NCI-H1694 treated with DMSO at 0.1 percent for 48 hours (cell line): ENCODE measurements at regions not wholly inside any gene's neighbourhood (a gene's known extent, or its start where the extent isn't known, plus 50 kb on each side); places are given as distances from the start of the nearest gene placed in this dataset.
"Not testable (repeated sequence)": the region's sequence is repeated elsewhere in the genome, so short reads cannot be mapped to it uniquely, and the experiment has no call there.

ENCODE experiments used
- DNase-seq: peaks from one replicate; lab custom pipeline; 2025; lab: John Stamatoyannopoulos, UW

DNA sequence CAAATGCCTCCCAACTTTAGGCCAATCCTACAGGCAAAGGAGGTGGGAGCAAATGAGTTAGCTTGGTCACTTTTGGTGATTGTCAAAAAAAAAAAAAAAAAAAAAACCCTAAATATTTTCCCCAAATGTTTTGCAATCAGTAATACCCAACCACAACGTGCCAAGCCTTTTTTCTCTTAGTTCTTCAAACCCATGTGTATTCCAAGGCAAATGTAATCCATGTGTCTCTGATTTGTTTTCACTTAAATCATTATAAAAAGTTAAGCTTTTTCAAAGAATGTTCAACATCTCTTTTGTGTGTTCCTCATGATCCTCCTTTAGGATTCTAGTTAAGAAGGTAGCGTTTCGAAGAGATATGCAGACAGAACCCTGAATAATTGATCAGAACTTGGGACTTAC is 328.4 kb downstream of the PAPSS1 start:
- no peak for DNase-seq

DNA sequence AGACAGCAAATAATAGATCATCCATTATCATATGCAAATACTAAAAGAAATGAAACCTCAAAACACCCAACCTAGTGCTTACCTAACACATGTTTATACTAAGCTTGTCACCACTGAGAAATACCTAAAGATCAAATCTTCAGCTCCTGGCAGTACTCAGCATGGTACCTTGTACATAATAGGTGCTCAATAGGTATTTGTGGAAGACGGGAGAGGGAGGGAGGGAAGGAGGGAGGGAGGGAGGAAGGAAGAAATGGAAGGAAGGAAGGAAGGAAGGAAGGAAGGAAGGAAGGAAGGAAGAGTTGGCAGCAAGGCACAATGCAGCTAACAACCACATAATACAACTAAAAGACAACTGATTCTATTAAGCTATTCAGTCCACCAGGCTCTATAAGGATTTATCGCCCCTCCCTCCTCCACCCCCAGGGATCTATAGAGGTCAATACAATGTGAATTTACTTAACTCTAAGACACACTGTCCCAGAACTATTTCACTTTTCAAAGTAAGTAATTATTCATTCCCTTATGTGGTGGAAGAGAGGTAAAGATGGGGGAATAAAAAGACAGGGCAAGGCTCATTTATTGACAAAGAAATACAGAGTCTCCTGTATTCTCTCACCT is 328.9 kb downstream of the PAPSS1 start:
- DNase-seq: no peak

DNA sequence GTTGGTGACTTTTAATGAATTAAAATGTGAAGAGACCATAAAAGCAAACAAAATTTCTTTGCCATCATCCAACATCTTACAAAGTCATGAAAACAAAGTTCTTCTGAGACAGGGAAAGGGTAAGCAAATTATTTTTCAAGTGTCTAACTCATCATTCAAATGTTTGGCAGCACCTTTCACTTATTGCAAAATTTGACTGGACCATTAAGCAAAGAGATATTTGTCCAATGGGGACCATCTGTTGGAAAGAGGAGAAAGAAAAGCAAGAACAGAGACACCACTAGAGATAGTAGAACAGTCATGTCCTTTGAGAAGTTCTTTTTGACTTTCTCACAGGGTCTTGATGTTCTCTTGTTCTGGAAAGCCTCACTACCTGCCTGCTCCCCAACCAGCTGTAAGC is 330.1 kb downstream of the PAPSS1 start:
- no peak for DNase-seq

DNA sequence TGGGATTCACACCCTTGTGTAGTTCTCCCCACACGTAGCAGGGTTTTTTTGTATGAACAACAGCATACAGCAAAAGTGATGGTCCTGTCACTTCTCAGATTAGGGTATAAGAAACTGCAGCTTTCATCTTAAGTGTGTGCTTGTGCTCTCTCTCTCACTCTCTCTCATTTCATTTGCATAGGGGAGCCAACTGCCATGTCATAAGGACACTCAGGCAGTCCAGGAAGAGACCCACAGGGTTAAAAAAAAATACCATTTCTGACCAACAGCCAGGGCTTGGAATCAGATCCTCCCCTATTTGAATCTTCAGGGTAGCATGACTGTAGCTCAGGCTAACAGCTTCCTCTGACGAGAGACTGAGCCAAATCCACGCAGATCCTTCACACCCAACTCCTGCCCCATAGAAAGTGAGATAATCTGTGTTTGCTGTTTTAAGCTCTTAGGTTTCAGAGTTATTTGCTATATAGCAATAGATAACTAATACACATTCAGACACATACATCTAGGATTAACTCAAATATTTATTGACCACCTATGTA is 331.2 kb downstream of the PAPSS1 start:
- no peak for DNase-seq

DNA sequence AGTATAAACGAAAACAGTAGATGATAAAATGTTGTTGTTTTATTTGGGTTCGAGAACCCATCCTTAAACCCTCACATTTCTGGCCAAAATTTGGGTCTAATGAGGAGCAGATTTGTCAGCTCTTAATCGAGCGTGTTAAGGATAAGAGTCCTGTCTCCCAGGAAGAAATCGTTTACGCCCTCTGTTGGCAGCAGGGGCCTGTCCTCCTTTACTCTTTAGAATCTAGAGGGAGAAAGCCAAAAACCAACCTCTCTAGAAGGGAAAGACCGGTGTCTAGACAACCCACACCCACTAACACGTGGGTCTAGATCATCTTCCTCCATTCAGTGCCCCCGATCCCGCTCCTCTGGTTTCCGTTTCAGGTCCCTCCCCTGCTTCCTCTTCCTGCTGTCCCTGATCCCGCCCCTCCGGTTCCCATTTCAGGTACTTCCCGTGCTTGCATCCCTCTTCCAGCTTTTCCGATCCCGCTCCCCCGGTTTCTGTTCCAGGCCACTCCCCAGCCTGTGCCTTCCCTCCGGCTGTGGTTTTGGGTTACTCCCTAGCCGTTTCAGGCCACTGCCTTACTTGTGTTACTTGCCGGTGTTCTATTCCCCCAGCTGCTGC is 339.1 kb downstream of the PAPSS1 start:
- DNase-seq: peak; percentile 1

DNA sequence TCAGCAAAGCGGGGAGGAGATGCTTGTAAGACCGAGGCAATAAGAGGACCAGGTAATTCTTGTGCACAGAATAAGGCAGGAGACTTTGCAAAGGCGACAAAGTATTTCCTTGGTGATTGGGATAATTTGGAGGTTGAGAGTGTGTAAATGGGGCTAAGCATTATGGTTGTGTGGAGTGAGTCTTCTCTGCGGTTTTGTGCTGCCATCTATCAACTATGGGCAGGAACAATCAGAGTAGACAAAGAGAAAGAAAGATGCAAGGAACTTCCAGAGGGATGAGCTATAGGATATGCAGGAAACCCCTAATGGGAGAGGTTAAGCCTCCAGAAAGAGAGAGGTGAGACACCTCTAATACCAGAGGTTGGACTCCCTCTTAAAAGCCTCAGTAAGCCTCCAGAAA is 339.8 kb downstream of the PAPSS1 start:
- DNase-seq: no peak

DNA sequence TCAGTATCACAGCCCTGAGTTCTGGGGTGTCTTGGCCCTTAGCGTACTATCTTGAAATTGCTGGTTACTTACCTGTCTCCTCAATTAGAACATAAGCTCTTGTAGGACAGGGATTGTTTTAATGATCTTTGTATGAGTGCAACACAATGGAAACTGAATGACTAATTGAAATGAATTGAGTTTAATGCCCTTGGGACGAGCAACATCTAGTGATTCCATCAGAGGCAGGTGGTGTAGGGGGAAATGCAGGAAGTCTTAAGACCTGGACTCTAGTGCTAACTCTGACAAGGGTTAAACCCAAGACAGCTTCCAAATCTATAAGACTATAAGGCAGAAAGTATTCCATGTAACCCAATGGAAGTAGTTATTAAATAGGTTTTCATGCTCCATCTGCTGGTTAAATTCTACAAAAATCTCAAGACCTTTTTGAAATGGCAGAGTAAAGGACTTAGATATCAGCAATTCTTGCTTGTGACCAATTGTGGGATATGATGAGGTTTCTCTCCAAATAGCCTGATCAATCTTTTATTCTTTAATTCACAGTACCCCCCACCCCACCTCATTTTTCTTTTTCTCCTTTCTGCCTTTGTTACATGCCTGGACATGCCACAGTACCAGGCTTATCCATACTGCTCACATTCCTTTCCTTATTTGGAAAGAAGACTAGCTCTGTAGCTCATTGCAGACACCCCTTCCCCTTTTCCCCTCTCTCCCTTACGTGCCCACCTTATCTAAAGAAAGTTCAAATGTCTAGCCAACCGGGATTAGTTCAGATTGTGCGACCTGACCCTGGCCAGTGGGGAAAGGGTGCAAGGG is 340.8 kb downstream of the PAPSS1 start:
- no peak for DNase-seq

DNA sequence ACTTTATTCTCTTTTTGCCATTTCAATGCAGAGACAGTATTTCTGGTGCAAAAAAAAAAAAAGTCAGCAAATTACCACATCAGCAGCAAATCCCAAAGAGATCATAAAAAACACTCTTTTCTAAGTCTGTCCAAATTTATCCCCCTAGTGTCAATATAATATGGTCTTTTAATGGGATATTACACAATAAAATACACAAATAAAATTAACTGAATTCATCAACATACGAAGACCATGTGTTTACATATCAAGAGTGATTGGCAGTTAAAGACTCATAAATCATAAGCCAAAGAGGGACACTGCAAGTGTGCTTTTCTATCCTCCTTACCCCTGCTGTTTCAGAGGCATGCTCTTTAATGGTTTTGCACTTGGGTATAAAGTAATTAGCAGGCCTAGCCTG is 340.2 kb upstream of the DKK2 start:
- DNase-seq: no peak

DNA sequence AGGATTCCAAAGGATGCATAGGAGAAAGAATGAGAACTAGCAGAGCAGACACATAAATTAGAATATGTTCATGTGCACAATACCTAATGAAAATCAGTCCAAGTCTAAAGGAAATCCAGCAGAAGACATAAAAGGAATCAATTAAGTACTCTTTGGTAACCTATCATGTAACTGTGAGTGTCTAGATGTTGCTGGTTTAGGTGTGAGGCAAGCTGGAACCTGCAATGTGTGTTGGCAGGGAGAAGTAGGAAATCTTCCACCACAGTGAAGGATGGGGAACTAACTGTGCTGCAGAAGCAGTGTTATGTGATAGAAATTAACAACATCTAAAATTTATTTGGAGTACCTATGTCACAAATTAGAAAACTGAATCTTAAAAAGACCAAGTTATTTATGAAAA is 330.8 kb upstream of the DKK2 start:
- no peak for DNase-seq

DNA sequence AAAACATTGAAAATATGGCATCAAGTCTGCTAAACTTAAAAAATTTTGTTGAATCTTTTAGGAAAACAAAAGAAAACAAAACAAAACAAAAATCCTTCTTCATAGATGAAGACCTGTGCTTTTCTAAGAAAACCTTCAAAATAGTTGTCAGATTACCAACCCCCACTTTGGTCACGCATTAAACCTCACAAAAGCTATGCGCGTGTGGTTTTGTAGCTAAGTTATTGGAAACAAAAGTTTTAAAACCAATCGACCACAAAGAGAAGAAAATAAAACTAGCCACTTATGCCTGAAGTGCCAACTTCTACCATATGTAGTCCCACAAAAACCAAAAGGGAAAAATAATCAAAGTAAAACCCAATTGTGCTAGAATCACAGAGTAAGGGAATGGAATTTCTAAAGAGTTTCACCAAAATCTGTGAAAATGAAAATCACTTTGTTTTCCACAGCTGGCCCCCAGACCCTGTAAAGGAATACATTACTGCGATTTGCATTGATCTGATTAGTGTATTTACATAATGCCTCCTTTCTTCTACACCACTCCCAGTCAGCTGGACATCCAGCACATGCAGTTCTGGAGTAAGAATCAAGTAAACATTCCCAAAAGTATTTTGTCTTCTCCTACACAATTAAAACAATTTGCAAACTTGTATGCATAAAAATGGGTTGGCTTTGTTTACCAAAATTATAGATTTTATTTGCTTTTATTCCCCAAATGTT is 330.1 kb upstream of the DKK2 start:
- DNase-seq: no peak

DNA sequence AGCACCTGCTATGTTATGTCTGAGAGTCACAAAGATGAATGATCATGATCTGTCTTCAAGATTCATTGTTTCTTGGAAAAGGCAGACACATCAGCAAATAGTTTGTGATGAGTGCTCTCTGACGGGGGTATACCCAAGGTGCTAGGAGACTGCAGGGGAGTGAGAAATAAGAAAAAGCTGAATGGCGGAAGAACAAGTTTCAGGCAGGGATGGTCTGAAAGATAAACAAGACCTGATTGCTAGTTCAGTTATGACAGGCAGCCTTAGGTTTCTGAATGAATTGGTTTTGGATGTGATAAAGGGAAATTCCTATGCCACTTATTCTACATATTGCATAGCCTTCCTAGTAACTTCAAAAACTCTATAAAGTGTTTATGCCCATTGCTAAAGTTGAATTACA is 327.0 kb upstream of the DKK2 start:
- no peak for DNase-seq

DNA sequence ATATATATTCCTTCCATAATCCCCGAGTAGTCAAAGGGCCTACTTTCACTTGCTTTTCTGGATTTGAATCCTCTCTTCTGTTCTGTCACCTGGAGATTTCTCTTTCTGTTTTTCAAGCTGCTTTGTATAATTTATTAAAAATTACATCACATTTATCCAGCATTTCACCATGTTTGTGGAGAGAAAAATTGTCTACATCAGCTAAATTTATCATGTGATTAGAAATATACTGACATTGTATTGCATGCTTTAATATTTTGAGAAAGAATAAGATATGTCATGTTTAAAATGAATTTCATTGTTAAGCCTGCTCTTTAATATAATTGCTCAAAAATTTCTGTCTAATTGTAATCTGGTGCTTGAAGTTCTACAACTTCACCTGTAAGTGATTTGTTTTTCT is 323.1 kb upstream of the DKK2 start:
- DNase-seq: no peak

DNA sequence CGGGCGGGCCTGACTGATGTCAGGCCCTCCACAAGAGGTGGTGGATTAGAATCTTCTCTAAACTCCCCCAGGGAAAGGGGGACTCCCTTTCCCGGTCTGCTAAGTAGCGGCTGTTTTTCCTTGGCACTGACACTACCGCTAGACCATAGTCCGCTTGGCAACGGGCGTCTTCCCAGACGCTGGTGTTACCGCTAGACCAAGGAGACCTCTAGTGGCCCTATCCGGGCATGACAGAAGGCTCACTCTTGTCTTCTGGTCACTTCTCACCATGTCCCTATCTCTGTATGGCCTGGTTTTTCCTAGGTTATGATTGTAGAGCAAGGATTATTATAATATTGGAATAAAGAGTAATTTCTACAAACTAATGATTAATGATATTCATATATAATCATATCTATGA is 318.2 kb upstream of the DKK2 start:
- DNase-seq: not testable (repeated sequence)

DNA sequence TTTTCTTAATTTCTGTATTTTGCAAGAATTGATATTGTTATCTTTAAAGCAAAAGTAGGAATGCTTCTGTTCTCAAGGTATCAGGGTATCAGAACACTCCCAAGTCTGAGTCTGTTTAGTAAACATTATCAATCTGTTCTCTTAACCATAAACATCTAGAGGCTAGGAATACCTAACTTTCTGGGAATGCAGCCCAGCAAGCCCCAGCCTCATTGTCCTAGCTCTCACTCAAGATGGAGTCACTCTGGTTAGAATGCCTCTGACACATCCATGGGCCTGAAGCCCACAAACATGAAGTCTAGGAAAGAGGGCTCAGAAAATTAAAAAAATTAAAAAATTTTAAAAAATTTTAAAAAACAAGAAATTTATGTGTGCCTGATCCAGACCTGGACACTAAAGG is 315.1 kb upstream of the DKK2 start:
- DNase-seq: no peak

DNA sequence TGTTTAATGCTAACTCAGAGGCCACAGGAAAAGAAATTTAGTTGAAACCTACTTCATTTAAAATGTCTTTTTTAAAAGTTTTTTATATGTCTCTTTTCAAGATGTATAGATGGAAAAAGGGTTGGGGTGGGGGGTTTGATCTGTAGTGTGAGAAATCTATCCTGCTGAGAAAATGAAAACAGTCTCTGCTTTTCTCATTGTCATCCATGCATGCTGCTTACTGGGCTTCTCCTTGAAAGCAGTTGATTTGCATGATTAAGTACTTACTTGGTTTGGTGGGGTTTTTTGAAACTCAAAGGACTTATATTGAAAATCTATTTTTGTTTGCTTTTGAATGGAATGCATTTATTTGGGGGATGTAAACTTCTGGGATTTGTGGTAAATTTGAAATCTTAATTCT is 313.6 kb upstream of the DKK2 start:
- DNase-seq: no peak

DNA sequence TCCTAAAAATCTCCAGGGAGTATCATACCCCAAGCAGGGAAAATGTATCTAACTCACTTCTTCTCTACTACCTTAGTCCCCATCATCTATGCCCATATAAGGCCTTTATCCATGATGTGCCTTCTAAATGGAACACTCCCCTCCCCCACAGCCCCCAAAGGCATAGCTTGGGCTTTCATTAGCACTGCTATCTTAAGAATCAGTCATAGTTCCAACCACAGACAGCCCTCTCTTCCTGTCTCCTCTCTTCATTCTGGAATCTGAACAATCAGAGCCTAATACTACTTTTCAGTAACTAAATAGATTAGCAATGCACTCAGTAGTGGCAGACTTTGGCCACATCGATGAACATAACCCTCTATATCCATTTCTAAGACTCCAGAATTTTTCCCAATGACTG is 313.2 kb upstream of the DKK2 start:
- DNase-seq: no peak

DNA sequence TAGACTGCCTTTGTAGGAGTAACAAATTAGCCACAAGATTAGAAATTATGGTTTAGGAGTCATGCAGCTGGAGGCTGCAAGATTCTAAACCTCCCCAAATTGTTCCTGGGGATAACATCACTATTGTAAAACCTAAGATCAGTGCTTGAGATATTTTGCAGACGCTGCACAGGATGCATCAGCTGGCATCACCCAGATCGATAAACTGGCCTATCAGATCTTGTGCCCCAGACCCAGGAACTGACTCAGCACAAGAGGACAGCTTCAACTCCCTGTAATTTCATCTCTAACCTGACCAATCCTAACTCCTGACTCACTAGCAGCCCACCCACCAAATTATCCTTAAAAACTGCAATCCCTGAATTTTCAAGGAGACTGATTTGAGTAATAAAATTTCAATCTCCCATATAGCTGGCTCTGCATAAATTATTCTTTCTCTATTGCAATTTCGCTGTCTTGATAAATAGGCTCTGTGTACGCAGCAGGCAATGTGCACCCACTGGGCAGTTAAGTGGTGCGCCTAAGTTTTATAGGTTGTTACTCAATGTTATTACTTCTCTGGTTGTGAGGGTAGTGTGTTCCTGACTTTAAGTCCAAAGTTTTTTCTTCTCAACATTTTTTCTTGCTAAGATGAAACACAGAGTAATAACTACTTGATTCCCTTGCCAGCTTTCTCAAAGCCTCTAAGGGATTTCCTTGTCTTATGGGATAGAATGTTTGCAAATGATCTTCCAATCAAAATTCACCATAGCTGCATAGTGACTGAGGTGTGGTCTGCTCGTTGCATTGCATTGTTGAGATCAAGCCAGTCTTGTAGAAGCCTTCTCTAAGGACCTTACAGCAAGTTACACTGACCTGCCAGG is 312.3 kb upstream of the DKK2 start:
- DNase-seq: no peak

DNA sequence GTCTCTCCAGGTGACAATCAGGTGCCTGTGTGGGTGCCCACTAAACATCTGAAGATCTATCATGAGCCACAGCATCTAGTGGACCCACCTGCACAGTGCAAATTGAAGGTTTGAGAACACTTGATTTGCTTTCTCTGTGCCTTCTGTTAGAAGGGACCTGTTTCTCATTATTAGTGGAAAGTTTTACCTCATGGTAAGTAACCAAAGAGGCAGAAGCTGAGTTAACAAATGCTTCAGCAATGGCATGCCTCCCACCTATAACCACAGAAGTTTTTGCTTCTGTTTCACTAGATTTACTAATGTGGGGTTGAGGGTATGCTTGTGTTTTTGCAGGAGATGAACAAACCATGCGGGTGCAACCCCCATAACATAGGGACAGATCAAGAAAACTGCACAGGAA is 297.4 kb upstream of the DKK2 start:
- DNase-seq: no peak

DNA sequence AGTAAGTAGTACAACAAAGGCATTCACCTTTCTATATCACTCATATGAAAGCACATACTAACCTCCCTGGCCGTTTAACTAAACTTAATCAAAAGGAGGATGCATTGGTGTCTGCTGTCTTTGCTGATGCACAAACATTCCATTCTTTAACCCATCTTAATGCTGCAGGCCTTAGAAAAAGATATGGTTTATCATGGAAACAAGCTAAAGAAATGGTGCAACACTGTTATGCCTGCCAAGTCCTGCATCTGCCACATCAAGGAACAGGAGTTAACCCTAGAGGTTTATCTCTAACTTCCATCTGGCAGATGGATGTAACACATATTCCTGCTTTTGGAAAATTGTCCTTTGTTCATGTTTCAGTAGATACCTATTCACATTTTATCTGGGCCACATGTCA is 296.5 kb upstream of the DKK2 start:
- not testable (repeated sequence) for DNase-seq

DNA sequence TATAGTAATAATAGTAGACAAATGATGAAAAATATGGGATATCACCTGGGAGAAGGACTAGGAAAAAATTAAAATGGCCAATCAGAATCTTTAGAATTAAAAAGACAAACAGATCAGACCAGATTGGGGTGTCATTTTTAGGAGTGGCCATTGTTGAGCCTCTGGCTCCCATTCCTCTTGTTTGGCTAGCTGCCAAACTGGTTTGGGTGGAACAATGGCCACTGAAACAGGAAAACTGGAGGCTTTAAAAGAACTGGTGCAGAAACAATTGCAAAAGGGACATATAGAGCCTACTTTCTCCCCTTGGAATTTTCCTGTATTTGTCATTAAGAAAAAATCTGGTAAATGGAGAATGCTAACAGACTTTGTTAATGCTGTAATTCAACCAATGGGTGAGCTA is 294.8 kb upstream of the DKK2 start:
- DNase-seq: no peak

DNA sequence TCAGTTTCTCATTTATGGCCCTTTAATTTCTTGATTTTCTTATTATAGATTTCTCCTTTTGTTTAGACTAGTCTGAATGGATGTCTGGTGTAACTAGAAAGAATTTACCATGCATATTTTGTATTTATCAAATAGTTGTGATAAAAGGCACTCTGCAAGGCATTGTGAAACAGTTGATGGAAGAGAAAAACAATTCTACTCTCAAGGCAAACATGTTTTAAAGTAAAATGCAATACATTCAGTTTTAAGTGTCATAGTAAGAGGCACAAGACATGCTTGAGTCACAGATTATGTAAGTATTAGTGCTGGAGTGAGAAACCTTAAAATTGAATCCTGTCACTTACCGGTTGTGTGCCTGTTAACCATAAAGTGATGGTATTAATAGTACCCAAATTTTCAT is 283.3 kb upstream of the DKK2 start:
- no peak for DNase-seq

DNA sequence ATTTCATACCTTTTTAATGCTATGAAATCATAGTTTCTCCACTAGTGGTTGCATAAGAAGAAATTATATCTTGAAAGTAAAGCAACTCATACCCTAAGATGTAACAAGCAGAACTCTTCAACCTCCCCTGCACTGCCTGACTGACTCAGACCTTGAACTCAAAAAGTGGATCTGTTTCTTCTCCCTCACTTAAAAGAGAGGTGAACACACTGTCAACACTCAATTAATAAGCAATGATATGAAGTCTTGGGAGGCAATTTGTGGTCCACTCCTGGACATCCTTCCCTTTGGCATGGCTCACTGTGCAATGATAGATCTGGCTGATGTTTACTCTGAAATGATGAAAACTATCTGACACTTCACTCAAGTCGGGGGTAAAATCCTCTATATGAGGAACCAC is 282.0 kb upstream of the DKK2 start:
- no peak for DNase-seq
